ENCODE measurements at regions not wholly inside any gene's neighbourhood (a gene's known extent, or its start where the extent isn't known, plus 50 kb on each side); places are given as distances from the start of the nearest gene placed in this dataset.

DNA sequence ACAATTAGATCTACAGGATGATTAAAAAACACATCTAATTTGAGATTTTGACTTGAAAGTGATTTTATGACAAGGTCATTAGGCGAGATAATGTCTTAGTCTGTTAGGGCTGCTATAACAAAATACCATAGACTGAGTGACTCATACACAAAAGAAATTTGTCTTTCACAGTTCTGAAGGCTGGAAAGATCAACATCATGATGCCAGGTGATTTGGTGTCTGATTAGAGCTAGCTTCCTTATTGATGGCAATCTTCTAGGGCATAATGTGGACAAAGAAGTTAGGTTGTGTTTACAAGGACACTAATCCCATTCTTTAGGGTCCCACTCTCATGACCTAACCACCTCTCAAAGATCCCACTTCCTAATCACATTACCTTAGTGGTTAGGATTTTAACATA is 256.7 kb downstream of the TUSC1 start:
- Histone ChIP-seq H3K9me3 (ENCODE audit: control insufficient read depth in 2 of 2, insufficient read depth in 1 of 2, low read depth in 1 of 2, low read length in 1 of 2) (no peaks in the 10 kb centered on the region), H3K4me3 (ENCODE audit: low read depth in 1 of 2, low read length in 2 of 2) (no peak overlapping the region), H3K27ac (ENCODE audit: low read depth in 2 of 2, low read length in 1 of 2) (no peak overlapping the region), H3K27me3 (ENCODE audit: control insufficient read depth in 1 of 2, insufficient read depth in 2 of 2, low read length in 2 of 2) (no peaks in the 10 kb centered on the region), H3K36me3 (ENCODE audit: control insufficient read depth in 2 of 2, insufficient read depth in 2 of 2, low read length in 1 of 2) (no peaks in the 10 kb centered on the region), H3K4me1 (ENCODE audit: control insufficient read depth in 2 of 2, insufficient read depth in 2 of 2, low read length in 1 of 2) (no peaks in the 10 kb centered on the region)
- 78 to 85% methylated on average over 1 of the region's 1 CpG for WGBS, 2 donors

DNA sequence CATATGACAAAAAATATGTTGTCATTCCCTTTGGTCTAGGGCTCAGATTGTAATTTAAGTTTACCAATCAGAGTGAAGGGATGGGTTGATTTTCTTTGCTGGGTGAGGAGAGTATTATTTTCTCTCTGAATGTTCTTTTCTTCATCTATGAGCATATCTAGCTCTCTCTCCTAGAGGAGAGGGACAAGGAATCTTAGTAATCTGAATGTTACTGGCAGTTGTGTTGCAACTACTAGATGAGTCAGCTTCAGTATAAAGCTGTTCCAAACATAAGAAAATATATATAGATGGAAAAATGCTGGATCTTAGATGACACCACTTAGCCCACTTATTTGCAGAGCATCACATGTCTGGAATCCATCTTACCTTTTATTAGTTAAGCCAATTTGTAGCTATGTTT is 259.3 kb downstream of the TUSC1 start:
- Histone ChIP-seq H3K9me3 (ENCODE audit: control insufficient read depth in 2 of 2, insufficient read depth in 1 of 2, low read depth in 1 of 2, low read length in 1 of 2) (no peaks in the 10 kb centered on the region), H3K27ac (ENCODE audit: low read depth in 2 of 2, low read length in 1 of 2) (no peak overlapping the region), H3K36me3 (ENCODE audit: control insufficient read depth in 2 of 2, insufficient read depth in 2 of 2, low read length in 1 of 2) (no peaks in the 10 kb centered on the region), H3K4me3 (ENCODE audit: low read depth in 1 of 2, low read length in 2 of 2) (no peak overlapping the region), H3K27me3 (ENCODE audit: control insufficient read depth in 1 of 2, insufficient read depth in 2 of 2, low read length in 2 of 2) (no peaks in the 10 kb centered on the region), H3K4me1 (ENCODE audit: control insufficient read depth in 2 of 2, insufficient read depth in 2 of 2, low read length in 1 of 2) (no peaks in the 10 kb centered on the region)

GRCh38 chr9:25415718-25416117 is 262.5 kb downstream of the TUSC1 start:
- H3K27me3 ChIP-seq (ENCODE audit: control insufficient read depth in 1 of 2, insufficient read depth in 2 of 2, low read length in 2 of 2) = no peaks in the 10 kb centered on the region
- no peaks in the 10 kb centered on the region for H3K9me3 ChIP-seq (ENCODE audit: control insufficient read depth in 2 of 2, insufficient read depth in 1 of 2, low read depth in 1 of 2, low read length in 1 of 2)
- no peak overlapping the region for H3K4me3 ChIP-seq (ENCODE audit: low read depth in 1 of 2, low read length in 2 of 2)
- H3K27ac ChIP-seq (ENCODE audit: low read depth in 2 of 2, low read length in 1 of 2) = no peak overlapping the region
- 43% methylated on average over 1 of the region's 1 CpG for WGBS, 2 donors
- H3K4me1 ChIP-seq (ENCODE audit: control insufficient read depth in 2 of 2, insufficient read depth in 2 of 2, low read length in 1 of 2) = no peaks in the 10 kb centered on the region
- H3K36me3 ChIP-seq (ENCODE audit: control insufficient read depth in 2 of 2, insufficient read depth in 2 of 2, low read length in 1 of 2) = no peaks in the 10 kb centered on the region

DNA sequence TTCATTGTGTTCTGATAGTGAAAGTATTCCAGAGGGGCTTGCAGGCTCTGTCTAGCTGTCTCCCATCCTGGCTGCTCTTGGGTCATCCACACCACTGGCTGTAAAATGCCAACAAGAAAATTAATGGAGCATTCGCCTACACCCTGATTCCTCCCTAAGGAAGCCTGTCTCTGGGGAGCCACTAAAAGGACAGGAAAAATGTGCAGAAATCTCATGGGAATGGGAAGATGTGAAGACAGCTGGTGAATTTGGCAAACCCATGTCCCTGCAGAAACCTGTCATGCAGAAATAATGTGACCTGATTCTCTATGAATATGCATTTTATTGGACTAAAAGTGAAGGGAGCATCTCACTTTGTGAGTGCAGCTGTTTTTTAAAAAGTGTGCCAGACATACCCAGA is 265.6 kb downstream of the TUSC1 start:
- Histone ChIP-seq H3K27me3 (ENCODE audit: control insufficient read depth in 1 of 2, insufficient read depth in 2 of 2, low read length in 2 of 2) (no peaks in the 10 kb centered on the region), H3K9me3 (ENCODE audit: control insufficient read depth in 2 of 2, insufficient read depth in 1 of 2, low read depth in 1 of 2, low read length in 1 of 2) (no peaks in the 10 kb centered on the region), H3K4me3 (ENCODE audit: low read depth in 1 of 2, low read length in 2 of 2) (no peak overlapping the region), H3K36me3 (ENCODE audit: control insufficient read depth in 2 of 2, insufficient read depth in 2 of 2, low read length in 1 of 2) (no peaks in the 10 kb centered on the region), H3K27ac (ENCODE audit: low read depth in 2 of 2, low read length in 1 of 2) (no peak overlapping the region), H3K4me1 (ENCODE audit: control insufficient read depth in 2 of 2, insufficient read depth in 2 of 2, low read length in 1 of 2) (no peaks in the 10 kb centered on the region)
- WGBS, 2 donors = 82 to 83% methylated on average over 1 of the region's 1 CpG

DNA sequence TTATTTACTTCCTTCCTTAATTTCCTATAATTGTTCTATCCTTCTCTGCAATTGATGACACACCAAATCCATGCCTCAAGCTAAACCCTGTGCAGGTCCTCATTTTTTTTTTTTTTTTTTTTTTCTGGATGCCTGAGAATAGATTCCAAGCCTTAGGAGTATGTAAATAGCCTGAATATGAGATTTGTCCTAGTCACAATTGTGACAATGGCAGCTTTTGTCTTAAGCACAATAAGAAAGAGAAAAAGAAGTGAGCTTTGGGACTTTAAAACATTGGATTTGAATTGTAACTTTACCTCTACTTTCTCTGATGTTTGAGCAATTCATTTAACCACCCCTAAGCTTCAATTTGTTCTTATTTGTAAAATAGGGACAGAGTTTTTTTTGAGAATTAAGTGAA is 280.5 kb downstream of the TUSC1 start:
- H3K4me3 ChIP-seq (ENCODE audit: low read depth in 1 of 2, low read length in 2 of 2) = no peak overlapping the region
- H3K4me1 ChIP-seq (ENCODE audit: control insufficient read depth in 2 of 2, insufficient read depth in 2 of 2, low read length in 1 of 2) = no peaks in the 10 kb centered on the region
- no peak overlapping the region for H3K27ac ChIP-seq (ENCODE audit: low read depth in 2 of 2, low read length in 1 of 2)
- no peaks in the 10 kb centered on the region for H3K27me3 ChIP-seq (ENCODE audit: control insufficient read depth in 1 of 2, insufficient read depth in 2 of 2, low read length in 2 of 2)
- no peaks in the 10 kb centered on the region for H3K36me3 ChIP-seq (ENCODE audit: control insufficient read depth in 2 of 2, insufficient read depth in 2 of 2, low read length in 1 of 2)
- H3K9me3 ChIP-seq (ENCODE audit: control insufficient read depth in 2 of 2, insufficient read depth in 1 of 2, low read depth in 1 of 2, low read length in 1 of 2) = no peaks in the 10 kb centered on the region

DNA sequence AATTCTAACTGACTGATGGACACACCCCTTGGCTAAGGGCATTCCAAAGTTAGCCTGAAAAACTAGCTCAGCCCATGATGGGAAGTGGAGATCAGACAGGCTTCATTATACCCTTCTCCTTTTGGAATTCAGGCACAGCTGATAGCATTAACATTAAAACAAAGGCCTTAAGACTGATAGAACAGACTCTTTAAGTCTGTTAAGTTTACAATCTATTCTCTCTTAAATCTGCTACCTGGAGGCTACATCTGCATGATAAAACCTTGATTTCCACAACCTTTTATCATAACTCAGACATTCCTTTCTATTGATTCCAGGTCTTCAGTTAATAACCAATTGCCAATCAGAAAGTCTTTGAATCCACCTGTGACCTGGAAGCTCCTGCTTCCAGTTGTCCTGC is 281.4 kb downstream of the TUSC1 start:
- H3K27me3 ChIP-seq (ENCODE audit: control insufficient read depth in 1 of 2, insufficient read depth in 2 of 2, low read length in 2 of 2) = no peaks in the 10 kb centered on the region
- H3K9me3 ChIP-seq (ENCODE audit: control insufficient read depth in 2 of 2, insufficient read depth in 1 of 2, low read depth in 1 of 2, low read length in 1 of 2) = no peaks in the 10 kb centered on the region
- H3K4me3 ChIP-seq (ENCODE audit: low read depth in 1 of 2, low read length in 2 of 2) = no peak overlapping the region
- H3K36me3 ChIP-seq (ENCODE audit: control insufficient read depth in 2 of 2, insufficient read depth in 2 of 2, low read length in 1 of 2) = no peaks in the 10 kb centered on the region
- H3K4me1 ChIP-seq (ENCODE audit: control insufficient read depth in 2 of 2, insufficient read depth in 2 of 2, low read length in 1 of 2) = no peaks in the 10 kb centered on the region
- no peak overlapping the region for H3K27ac ChIP-seq (ENCODE audit: low read depth in 2 of 2, low read length in 1 of 2)

DNA sequence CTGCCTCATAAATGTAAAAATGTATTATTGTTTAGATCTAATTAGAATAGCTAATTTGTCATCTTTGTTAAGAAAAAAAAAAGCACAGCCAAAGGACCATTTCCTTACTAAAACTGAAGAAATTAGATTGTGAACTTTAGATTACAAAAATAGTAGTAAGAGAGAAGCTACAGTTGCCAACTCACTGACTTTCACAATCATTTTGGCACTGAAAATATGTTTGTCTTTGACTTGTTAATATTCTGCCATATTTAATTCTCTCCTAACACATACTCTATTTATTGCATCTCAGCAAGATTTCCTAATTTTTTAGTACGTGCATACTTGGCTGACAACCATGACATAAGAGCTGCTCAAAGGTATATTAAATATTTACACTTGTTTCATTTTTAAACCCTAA is 297.1 kb downstream of the TUSC1 start:
- H3K27me3 ChIP-seq (ENCODE audit: control insufficient read depth in 1 of 2, insufficient read depth in 2 of 2, low read length in 2 of 2) = no peaks in the 10 kb centered on the region
- 35 to 54% methylated on average over 1 of the region's 1 CpG for WGBS, 2 donors
- no peaks in the 10 kb centered on the region for H3K36me3 ChIP-seq (ENCODE audit: control insufficient read depth in 2 of 2, insufficient read depth in 2 of 2, low read length in 1 of 2)
- no peak overlapping the region for H3K27ac ChIP-seq (ENCODE audit: low read depth in 2 of 2, low read length in 1 of 2)
- no peak overlapping the region for H3K4me3 ChIP-seq (ENCODE audit: low read depth in 1 of 2, low read length in 2 of 2)
- H3K4me1 ChIP-seq (ENCODE audit: control insufficient read depth in 2 of 2, insufficient read depth in 2 of 2, low read length in 1 of 2) = no peaks in the 10 kb centered on the region
- peaks cover 0 to 5% of the 10 kb centered on the region in 2 donors for H3K9me3 ChIP-seq (ENCODE audit: control insufficient read depth in 2 of 2, insufficient read depth in 1 of 2, low read depth in 1 of 2, low read length in 1 of 2)

DNA sequence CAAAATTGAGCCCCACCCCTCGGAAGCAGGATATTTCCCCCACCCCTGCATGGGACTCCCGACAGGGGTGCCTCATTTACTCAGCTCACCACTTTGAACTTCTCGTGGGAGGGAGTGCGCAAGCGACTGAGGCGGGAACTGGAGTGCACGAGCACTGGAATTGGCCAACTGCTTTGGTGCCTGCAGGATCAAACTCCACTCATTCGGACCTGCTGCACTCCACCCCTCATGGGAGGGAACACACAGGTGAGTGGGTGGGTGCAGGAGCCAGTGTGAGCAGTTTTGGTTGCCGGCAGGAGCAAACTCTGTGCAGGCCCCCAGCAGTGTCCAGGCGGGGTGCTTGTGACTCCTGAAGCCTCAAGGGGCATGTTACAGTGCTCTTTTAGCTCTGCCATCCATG is 301.2 kb downstream of the TUSC1 start:
- Histone ChIP-seq H3K4me3 (ENCODE audit: low read depth in 1 of 2, low read length in 2 of 2) (no peak overlapping the region), H3K27ac (ENCODE audit: low read depth in 2 of 2, low read length in 1 of 2) (no peak overlapping the region), H3K9me3 (ENCODE audit: control insufficient read depth in 2 of 2, insufficient read depth in 1 of 2, low read depth in 1 of 2, low read length in 1 of 2) (peaks cover 0 to 5% of the 10 kb centered on the region in 2 donors), H3K4me1 (ENCODE audit: control insufficient read depth in 2 of 2, insufficient read depth in 2 of 2, low read length in 1 of 2) (no peaks in the 10 kb centered on the region), H3K27me3 (ENCODE audit: control insufficient read depth in 1 of 2, insufficient read depth in 2 of 2, low read length in 2 of 2) (no peaks in the 10 kb centered on the region), H3K36me3 (ENCODE audit: control insufficient read depth in 2 of 2, insufficient read depth in 2 of 2, low read length in 1 of 2) (no peaks in the 10 kb centered on the region)
- WGBS, 2 donors = 82 to 86% methylated on average over 10 of the region's 10 CpGs

DNA sequence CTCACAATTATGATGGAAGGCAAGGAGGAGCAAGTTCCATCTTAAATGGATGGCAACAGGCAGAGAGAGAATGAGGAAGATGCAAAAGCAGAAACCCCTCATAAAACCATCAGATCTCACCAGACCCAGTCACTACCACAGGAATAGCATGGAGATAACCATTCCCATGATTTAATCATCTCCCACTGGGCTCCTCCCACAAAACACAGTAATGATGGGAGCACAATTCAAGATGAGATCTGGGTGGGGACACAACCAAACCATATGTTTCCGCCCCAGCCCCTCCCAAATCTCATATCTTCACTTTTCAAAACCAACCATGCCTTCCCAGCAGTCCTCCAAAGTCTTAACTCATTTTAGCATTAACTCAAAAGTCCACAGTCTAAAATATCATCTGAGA is 304.0 kb downstream of the TUSC1 start:
- Histone ChIP-seq H3K36me3 (ENCODE audit: control insufficient read depth in 2 of 2, insufficient read depth in 2 of 2, low read length in 1 of 2) (no peaks in the 10 kb centered on the region), H3K27me3 (ENCODE audit: control insufficient read depth in 1 of 2, insufficient read depth in 2 of 2, low read length in 2 of 2) (no peaks in the 10 kb centered on the region), H3K27ac (ENCODE audit: low read depth in 2 of 2, low read length in 1 of 2) (no peak overlapping the region), H3K4me1 (ENCODE audit: control insufficient read depth in 2 of 2, insufficient read depth in 2 of 2, low read length in 1 of 2) (no peaks in the 10 kb centered on the region), H3K4me3 (ENCODE audit: low read depth in 1 of 2, low read length in 2 of 2) (no peak overlapping the region), H3K9me3 (ENCODE audit: control insufficient read depth in 2 of 2, insufficient read depth in 1 of 2, low read depth in 1 of 2, low read length in 1 of 2) (peaks cover 0 to 5% of the 10 kb centered on the region in 2 donors)
- WGBS, 2 donors = 76 to 82% methylated on average over 1 of the region's 1 CpG

DNA sequence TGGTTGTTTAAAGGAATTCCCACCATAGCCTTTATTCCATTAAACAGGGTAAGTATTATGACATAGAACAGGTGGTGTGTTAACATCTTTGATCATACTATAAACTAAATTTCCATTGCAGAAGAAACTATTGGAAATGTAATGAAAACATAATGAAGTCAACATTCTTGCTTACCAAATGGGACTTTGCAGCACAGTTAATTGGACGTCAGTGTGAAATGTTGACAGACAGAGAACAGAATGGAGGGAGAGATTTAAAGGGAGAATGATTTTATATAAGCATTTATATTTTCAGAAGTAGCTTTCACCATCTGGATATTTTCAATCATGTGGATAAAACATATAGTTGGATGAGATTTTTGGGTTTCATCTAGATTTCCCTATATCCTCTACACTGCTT is 311.3 kb downstream of the TUSC1 start:
- no peaks in the 10 kb centered on the region for H3K4me1 ChIP-seq (ENCODE audit: control insufficient read depth in 2 of 2, insufficient read depth in 2 of 2, low read length in 1 of 2)
- no peak overlapping the region for H3K27ac ChIP-seq (ENCODE audit: low read depth in 2 of 2, low read length in 1 of 2)
- H3K9me3 ChIP-seq (ENCODE audit: control insufficient read depth in 2 of 2, insufficient read depth in 1 of 2, low read depth in 1 of 2, low read length in 1 of 2) = no peaks in the 10 kb centered on the region
- H3K36me3 ChIP-seq (ENCODE audit: control insufficient read depth in 2 of 2, insufficient read depth in 2 of 2, low read length in 1 of 2) = no peaks in the 10 kb centered on the region
- no peak overlapping the region for H3K4me3 ChIP-seq (ENCODE audit: low read depth in 1 of 2, low read length in 2 of 2)
- WGBS, 2 donors = 57 to 59% methylated on average over 1 of the region's 1 CpG
- H3K27me3 ChIP-seq (ENCODE audit: control insufficient read depth in 1 of 2, insufficient read depth in 2 of 2, low read length in 2 of 2) = no peaks in the 10 kb centered on the region
